Erythroblast (primary cell): ENCODE measurements at regions not wholly inside any gene's neighbourhood (a gene's known extent, or its start where the extent isn't known, plus 50 kb on each side); places are given as distances from the start of the nearest gene placed in this dataset.

Experiments used
- DNase-seq, 2 experiments: peaks; one replicate each; lab custom pipeline; 2025; lab: John Stamatoyannopoulos, UW
- GATA1 ChIP-seq: IDR thresholded peaks from 2 replicates; pipeline ENCODE4 v1.6.1; 2011; ENCODE audit warnings: low read depth, mild to moderate bottlenecking, control low read depth, low read length, moderate library complexity
- POLR2A ChIP-seq: IDR thresholded peaks from 2 replicates; pipeline ENCODE4 v1.6.1; 2011; ENCODE audit warnings: mild to moderate bottlenecking, low read length

- no peak for DNase-seq
- TF ChIP-seq GATA1 (no peak), POLR2A (no peak)
Measured at GRCh38 chrY:15749533-15750433, 1225.5 kb downstream of the NLGN4Y start.

GRCh38 chrY:15751001-15751400 is 1226.7 kb downstream of the NLGN4Y start:
- no peak for TF ChIP-seq POLR2A
- TF ChIP-seq GATA1 = no peak
- no peak for DNase-seq

- no peak for DNase-seq
- TF ChIP-seq POLR2A = no peak
- no peak for TF ChIP-seq GATA1
Measured at GRCh38 chrY:15756266-15756665, 1231.9 kb downstream of the NLGN4Y start.

GRCh38 chrY:15773579-15773978 is 1249.2 kb downstream of the NLGN4Y start:
- no peak for DNase-seq
- TF ChIP-seq POLR2A (no peak), GATA1 (no peak)

- no peak for TF ChIP-seq GATA1
- TF ChIP-seq POLR2A = no peak
- no peak for DNase-seq
Measured at GRCh38 chrY:15775880-15776279, 1251.6 kb downstream of the NLGN4Y start.

- TF ChIP-seq POLR2A (no peak), GATA1 (no peak)
- no peak for DNase-seq
Measured at GRCh38 chrY:15779891-15780290, 1255.6 kb downstream of the NLGN4Y start.

GRCh38 chrY:15800021-15800420 is 1275.7 kb downstream of the NLGN4Y start:
- TF ChIP-seq GATA1 (no peak), POLR2A (no peak)
- no peak for DNase-seq

GRCh38 chrY:15805985-15806384 is 1281.7 kb downstream of the NLGN4Y start:
- DNase-seq = no peak
- TF ChIP-seq GATA1 (no peak), POLR2A (no peak)

- DNase-seq = no peak
- no peak for TF ChIP-seq POLR2A
- no peak for TF ChIP-seq GATA1
Measured at GRCh38 chrY:15814241-15814640, 1289.9 kb downstream of the NLGN4Y start.
